CD4-positive, alpha-beta T cell treated with Interferon alpha-2 for 1 hour (primary cell): ENCODE measurements at regions not wholly inside any gene's neighbourhood (a gene's known extent, or its start where the extent isn't known, plus 50 kb on each side); places are given as distances from the start of the nearest gene placed in this dataset.

Source experiments
- DNase-seq, 2 donors: peaks; one replicate each; pipeline ENCODE4 v3.0.0-alpha.2; 2020 to 2022

- DNase-seq = peak in 1 of 2 donors; percentile 6
Observed at GRCh38 chr6:153210083-153210482, 79.0 kb upstream of the RGS17 start.

DNA sequence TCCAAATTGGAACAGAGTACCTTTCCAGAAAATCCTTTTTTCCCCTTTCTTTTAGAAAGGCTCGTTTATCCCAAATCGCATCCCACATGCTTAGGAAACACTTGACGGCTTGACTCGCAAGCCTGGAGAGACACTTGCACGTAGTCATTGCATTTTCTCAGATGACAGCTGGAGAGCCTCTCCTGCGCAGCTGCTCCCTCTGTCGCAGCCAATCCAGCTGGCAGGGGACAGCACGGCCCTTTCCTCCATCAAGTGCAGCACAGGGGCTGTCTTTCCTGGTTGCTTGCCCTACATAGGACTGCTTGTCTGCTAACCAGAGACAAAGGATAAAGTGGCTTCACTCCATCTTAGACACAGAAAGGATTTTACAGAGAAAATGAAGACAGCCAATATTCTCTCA lies 77.6 kb upstream of the RGS17 start:
- no peak for DNase-seq

GRCh38 chr6:153207617-153208016 lies 76.5 kb upstream of the RGS17 start:
- no peak for DNase-seq

DNA sequence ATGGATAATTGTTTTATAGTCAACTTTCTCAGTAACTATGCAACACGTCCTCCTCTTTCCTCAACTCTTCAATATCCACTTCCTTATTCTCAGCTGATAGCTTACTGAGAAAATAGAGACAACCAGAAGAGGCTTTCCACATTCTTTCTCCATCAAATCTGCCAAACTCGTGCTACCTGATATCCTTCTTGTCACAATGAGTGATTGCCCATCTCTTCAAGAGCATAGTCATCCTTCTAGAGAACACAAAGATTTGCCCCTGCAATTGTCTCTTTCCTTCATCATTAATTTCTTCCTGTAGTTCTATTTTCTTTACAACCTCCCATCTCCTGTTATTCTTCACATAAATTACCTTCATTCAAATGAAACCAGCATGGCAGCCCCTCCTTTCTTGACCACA lies 75.9 kb upstream of the RGS17 start:
- DNase-seq = no peak

GRCh38 chr6:153192943-153193885 lies 62.1 kb upstream of the RGS17 start:
- no peak for DNase-seq

GRCh38 chr6:153183925-153184324 lies 52.8 kb upstream of the RGS17 start:
- no peak for DNase-seq
